ENCODE measurements at regions not wholly inside any gene's neighbourhood (a gene's known extent, or its start where the extent isn't known, plus 50 kb on each side); places are given as distances from the start of the nearest gene placed in this dataset.

- H3K27me3 ChIP-seq, result no peaks in the 10 kb centered on the region
- no peak overlapping the region for H3K27ac ChIP-seq
- H3K4me1 ChIP-seq (replicated peaks in 1 of 2), result no peaks in the 10 kb centered on the region
- no peaks in the 10 kb centered on the region for H3K9me3 ChIP-seq (replicated peaks in 1 of 3)
- TF ChIP-seq POLR2A (IDR thresholded peaks at IDR 0.05), result no peak
- TF ChIP-seq, protein P1, sequence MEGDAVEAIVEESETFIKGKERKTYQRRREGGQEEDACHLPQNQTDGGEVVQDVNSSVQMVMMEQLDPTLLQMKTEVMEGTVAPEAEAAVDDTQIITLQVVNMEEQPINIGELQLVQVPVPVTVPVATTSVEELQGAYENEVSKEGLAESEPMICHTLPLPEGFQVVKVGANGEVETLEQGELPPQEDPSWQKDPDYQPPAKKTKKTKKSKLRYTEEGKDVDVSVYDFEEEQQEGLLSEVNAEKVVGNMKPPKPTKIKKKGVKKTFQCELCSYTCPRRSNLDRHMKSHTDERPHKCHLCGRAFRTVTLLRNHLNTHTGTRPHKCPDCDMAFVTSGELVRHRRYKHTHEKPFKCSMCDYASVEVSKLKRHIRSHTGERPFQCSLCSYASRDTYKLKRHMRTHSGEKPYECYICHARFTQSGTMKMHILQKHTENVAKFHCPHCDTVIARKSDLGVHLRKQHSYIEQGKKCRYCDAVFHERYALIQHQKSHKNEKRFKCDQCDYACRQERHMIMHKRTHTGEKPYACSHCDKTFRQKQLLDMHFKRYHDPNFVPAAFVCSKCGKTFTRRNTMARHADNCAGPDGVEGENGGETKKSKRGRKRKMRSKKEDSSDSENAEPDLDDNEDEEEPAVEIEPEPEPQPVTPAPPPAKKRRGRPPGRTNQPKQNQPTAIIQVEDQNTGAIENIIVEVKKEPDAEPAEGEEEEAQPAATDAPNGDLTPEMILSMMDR (IDR thresholded peaks at IDR 0.05), result no peak
- no peaks in the 10 kb centered on the region for H3K36me3 ChIP-seq (replicated peaks in 1 of 2)
- no peak for DNase-seq
- intact Hi-C loops (cut with DNase I), result no loop called here
- H3K4me3 ChIP-seq, result no peak overlapping the region
- 66 to 100% (median 86%) methylated on average over 2 to 4 of the region's 4 CpGs for whole genome bisulfite sequencing, 4 donors
Measured at GRCh38 chr3:118828351-118828750, 206.3 kb downstream of the IGSF11 start.

DNA sequence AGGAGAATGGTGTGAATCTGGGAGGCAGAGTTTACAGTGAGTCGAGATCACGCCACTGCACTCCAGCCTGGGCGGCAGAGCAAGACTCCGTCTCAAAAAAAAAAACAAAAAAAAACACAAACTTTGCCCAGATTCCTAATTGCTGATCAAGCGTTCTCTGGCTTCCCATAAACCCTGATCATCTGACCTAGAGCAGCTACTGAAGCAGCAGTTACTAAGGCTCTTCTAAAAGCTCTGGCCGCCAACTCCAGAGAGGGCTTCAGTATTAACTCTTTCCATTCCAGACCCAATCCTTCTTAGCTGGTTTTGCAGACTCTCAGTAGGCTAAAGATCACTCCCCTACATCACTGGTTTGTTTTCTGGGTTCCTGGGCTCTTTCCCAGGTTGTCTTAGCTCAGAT is 201.6 kb downstream of the IGSF11 start:
- TF ChIP-seq, protein P1 (IDR thresholded peaks at IDR 0.05), result no peak
- TF ChIP-seq POLR2A (IDR thresholded peaks at IDR 0.05), result no peak
- Histone ChIP-seq H3K9me3 (replicated peaks in 1 of 3) (peaks cover 0 to 4% (median 0%) of the 10 kb centered on the region in 3 donors), H3K27ac (no peak overlapping the region), H3K4me3 (no peak overlapping the region), H3K36me3 (replicated peaks in 1 of 2) (no peaks in the 10 kb centered on the region), H3K4me1 (replicated peaks in 1 of 2) (no peaks in the 10 kb centered on the region), H3K27me3 (no peaks in the 10 kb centered on the region)
- 22 to 46% (median 35%) methylated on average over 6 of the region's 6 CpGs for WGBS, 4 donors
- intact Hi-C loops (cut with DNase I), result no loop called here
- DNase-seq, result no peak

DNA sequence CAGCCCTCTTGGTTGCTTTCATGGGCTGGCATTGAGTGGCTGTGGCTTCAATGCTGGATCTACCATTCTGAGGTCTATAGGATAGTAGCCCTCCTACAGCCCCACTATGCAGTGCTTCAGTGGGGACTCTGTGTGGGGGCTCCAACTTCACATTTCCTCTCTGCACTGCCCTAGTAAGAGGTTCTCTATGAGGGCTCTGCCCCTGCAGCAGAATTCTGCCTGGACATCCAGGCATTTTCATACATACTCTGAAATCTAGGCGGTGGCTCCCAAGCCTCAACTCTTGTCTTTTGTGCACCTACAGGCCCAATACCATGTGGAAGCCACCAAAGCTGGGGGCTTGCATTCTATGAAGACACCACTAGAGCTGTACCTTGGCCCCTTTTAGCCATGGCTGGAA is 195.8 kb downstream of the IGSF11 start:
- 44 to 100% (median 72%) methylated on average over 1 of the region's 1 CpG for WGBS, 4 donors
- H3K27ac ChIP-seq, result no peak overlapping the region

DNA sequence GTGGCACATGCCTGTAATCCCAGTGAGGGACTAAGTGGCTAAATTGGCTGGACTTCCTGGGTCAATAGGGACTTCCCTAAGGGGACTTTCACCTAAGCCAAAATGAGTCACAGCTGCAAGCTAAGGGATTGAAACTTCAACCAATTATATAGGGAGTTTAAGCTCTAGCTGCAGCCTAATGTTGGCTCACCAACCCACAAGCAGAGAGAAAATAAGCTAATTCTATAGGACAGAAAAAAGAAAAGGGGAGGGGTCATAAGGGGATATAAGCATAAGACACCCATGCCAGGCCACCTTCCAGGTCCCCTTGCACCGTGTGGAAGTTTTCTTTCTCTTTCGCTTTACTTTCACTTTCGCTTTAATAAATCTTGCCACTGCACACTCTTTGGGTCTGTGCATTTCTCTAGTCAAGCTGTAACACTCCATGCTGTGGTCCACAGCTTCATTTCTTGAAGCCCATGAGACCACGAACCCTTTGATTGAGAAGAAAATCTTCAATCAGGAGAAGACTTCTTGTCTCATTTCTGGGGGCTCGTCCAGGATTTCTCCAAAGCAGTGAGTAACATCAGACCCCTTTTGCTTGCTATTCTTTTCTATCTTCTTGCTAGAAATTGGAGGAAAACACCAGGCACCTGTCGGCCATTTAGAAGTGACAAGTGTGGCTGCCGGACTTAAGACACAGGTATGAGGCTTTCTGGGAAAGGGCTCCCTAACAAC is 192.3 kb downstream of the IGSF11 start:
- H3K4me1 ChIP-seq (replicated peaks in 1 of 2), result no peaks in the 10 kb centered on the region
- no peak overlapping the region for H3K27ac ChIP-seq
- 89 to 92% (median 91%) methylated on average over 7 of the region's 7 CpGs for WGBS, 4 donors
- TF ChIP-seq POLR2A (IDR thresholded peaks at IDR 0.05), result no peak
- TF ChIP-seq, protein P1 (IDR thresholded peaks at IDR 0.05), result no peak
- no peaks in the 10 kb centered on the region for H3K27me3 ChIP-seq
- intact Hi-C loops (cut with DNase I), result no loop called here
- DNase-seq, result no peak
- H3K36me3 ChIP-seq (replicated peaks in 1 of 2), result no peaks in the 10 kb centered on the region
- H3K9me3 ChIP-seq (replicated peaks in 1 of 3), result peaks cover 0 to 9% (median 1%) of the 10 kb centered on the region in 3 donors
- H3K4me3 ChIP-seq, result no peak overlapping the region

More for the DNA sequence above, 195.8 kb downstream of the IGSF11 start:
- Histone ChIP-seq H3K27me3 (no peaks in the 10 kb centered on the region), H3K9me3 (replicated peaks in 1 of 3) (peaks cover 0 to 9% (median 4%) of the 10 kb centered on the region in 3 donors), H3K4me1 (replicated peaks in 1 of 2) (no peaks in the 10 kb centered on the region), H3K36me3 (replicated peaks in 1 of 2) (no peaks in the 10 kb centered on the region), H3K4me3 (no peak overlapping the region)
- DNase-seq, result no peak
- TF ChIP-seq, protein P1 (IDR thresholded peaks at IDR 0.05), result no peak
- intact Hi-C loops (cut with DNase I), result no loop called here

Data from adrenal gland (tissue), 9 donors.